ENCODE measurements at regions not wholly inside any gene's neighbourhood (a gene's known extent, or its start where the extent isn't known, plus 50 kb on each side); places are given as distances from the start of the nearest gene placed in this dataset.

- TF ChIP-seq POLR2A (IDR thresholded peaks at IDR 0.05; ENCODE audit: low read depth, low read length): no peak
- TF ChIP-seq POLR2AphosphoS5 (IDR thresholded peaks at IDR 0.05; ENCODE audit: low read depth, low read length): no peak
- no peak for TF ChIP-seq TAF1 (IDR thresholded peaks at IDR 0.05; ENCODE audit: borderline replicate concordance, low read depth, low read length)
- FAIRE-seq (no peak), DNase-seq (ENCODE audit: insufficient read length) (no peak)
Measured at GRCh38 chr10:2117641-2118040, 380.3 kb upstream of the ADARB2 start.

- DNase-seq (ENCODE audit: insufficient read length): no peak
- no peak for FAIRE-seq
- no peak for TF ChIP-seq POLR2A (IDR thresholded peaks at IDR 0.05; ENCODE audit: low read depth, low read length)
- no peak for TF ChIP-seq TAF1 (IDR thresholded peaks at IDR 0.05; ENCODE audit: borderline replicate concordance, low read depth, low read length)
- no peak for TF ChIP-seq POLR2AphosphoS5 (IDR thresholded peaks at IDR 0.05; ENCODE audit: low read depth, low read length)
Measured at GRCh38 chr10:2111965-2112364, 374.6 kb upstream of the ADARB2 start.

- no peak for TF ChIP-seq POLR2AphosphoS5 (IDR thresholded peaks at IDR 0.05; ENCODE audit: low read depth, low read length)
- no peak for TF ChIP-seq TAF1 (IDR thresholded peaks at IDR 0.05; ENCODE audit: borderline replicate concordance, low read depth, low read length)
- TF ChIP-seq POLR2A (IDR thresholded peaks at IDR 0.05; ENCODE audit: low read depth, low read length): no peak
- DNase-seq (ENCODE audit: insufficient read length) (no peak), FAIRE-seq (no peak)
Measured at GRCh38 chr10:2108496-2108895, 371.2 kb upstream of the ADARB2 start.

- no peak for FAIRE-seq
- TF ChIP-seq POLR2AphosphoS5 (IDR thresholded peaks at IDR 0.05; ENCODE audit: low read depth, low read length) (no peak), TAF1 (IDR thresholded peaks at IDR 0.05; ENCODE audit: borderline replicate concordance, low read depth, low read length) (no peak), POLR2A (IDR thresholded peaks at IDR 0.05; ENCODE audit: low read depth, low read length) (no peak)
- no peak for DNase-seq (ENCODE audit: insufficient read length)
Measured at GRCh38 chr10:2106641-2107040, 369.3 kb upstream of the ADARB2 start.

GRCh38 chr10:2099321-2099720 lies 362.0 kb upstream of the ADARB2 start:
- DNase-seq (ENCODE audit: insufficient read length): no peak
- TF ChIP-seq TAF1 (IDR thresholded peaks at IDR 0.05; ENCODE audit: borderline replicate concordance, low read depth, low read length): no peak
- no peak for TF ChIP-seq POLR2AphosphoS5 (IDR thresholded peaks at IDR 0.05; ENCODE audit: low read depth, low read length)
- no peak for FAIRE-seq

GRCh38 chr10:2097937-2098336 lies 360.6 kb upstream of the ADARB2 start:
- DNase-seq (ENCODE audit: insufficient read length) (no peak), FAIRE-seq (no peak)
- no peak for TF ChIP-seq TAF1 (IDR thresholded peaks at IDR 0.05; ENCODE audit: borderline replicate concordance, low read depth, low read length)
- no peak for TF ChIP-seq POLR2A (IDR thresholded peaks at IDR 0.05; ENCODE audit: low read depth, low read length)
- TF ChIP-seq POLR2AphosphoS5 (IDR thresholded peaks at IDR 0.05; ENCODE audit: low read depth, low read length): no peak

GRCh38 chr10:2094171-2094570 lies 356.8 kb upstream of the ADARB2 start:
- no peak for TF ChIP-seq TAF1 (IDR thresholded peaks at IDR 0.05; ENCODE audit: borderline replicate concordance, low read depth, low read length)
- no peak for TF ChIP-seq POLR2A (IDR thresholded peaks at IDR 0.05; ENCODE audit: low read depth, low read length)
- TF ChIP-seq POLR2AphosphoS5 (IDR thresholded peaks at IDR 0.05; ENCODE audit: low read depth, low read length): no peak
- DNase-seq (ENCODE audit: insufficient read length): no peak
- FAIRE-seq: no peak

GRCh38 chr10:2083591-2083990 lies 346.3 kb upstream of the ADARB2 start:
- FAIRE-seq (no peak), DNase-seq (ENCODE audit: insufficient read length) (no peak)
- TF ChIP-seq POLR2AphosphoS5 (IDR thresholded peaks at IDR 0.05; ENCODE audit: low read depth, low read length) (no peak), POLR2A (IDR thresholded peaks at IDR 0.05; ENCODE audit: low read depth, low read length) (no peak), TAF1 (IDR thresholded peaks at IDR 0.05; ENCODE audit: borderline replicate concordance, low read depth, low read length) (no peak)

- DNase-seq (ENCODE audit: insufficient read length) (no peak), FAIRE-seq (no peak)
- TF ChIP-seq POLR2AphosphoS5 (IDR thresholded peaks at IDR 0.05; ENCODE audit: low read depth, low read length): no peak
- TF ChIP-seq POLR2A (IDR thresholded peaks at IDR 0.05; ENCODE audit: low read depth, low read length): no peak
- no peak for TF ChIP-seq TAF1 (IDR thresholded peaks at IDR 0.05; ENCODE audit: borderline replicate concordance, low read depth, low read length)
Measured at GRCh38 chr10:2081501-2081900, 344.2 kb upstream of the ADARB2 start.

- no peak for FAIRE-seq
Measured at GRCh38 chr10:2079603-2080078, 342.3 kb upstream of the ADARB2 start.

GRCh38 chr10:2077231-2077630 lies 339.9 kb upstream of the ADARB2 start:
- DNase-seq (ENCODE audit: insufficient read length): no peak
- no peak for TF ChIP-seq POLR2AphosphoS5 (IDR thresholded peaks at IDR 0.05; ENCODE audit: low read depth, low read length)
- no peak for TF ChIP-seq TAF1 (IDR thresholded peaks at IDR 0.05; ENCODE audit: borderline replicate concordance, low read depth, low read length)
- no peak for TF ChIP-seq POLR2A (IDR thresholded peaks at IDR 0.05; ENCODE audit: low read depth, low read length)

More at GRCh38 chr10:2079603-2080078, 342.3 kb upstream of the ADARB2 start:
- DNase-seq (ENCODE audit: insufficient read length): no peak
- no peak for TF ChIP-seq POLR2A (IDR thresholded peaks at IDR 0.05; ENCODE audit: low read depth, low read length)
- no peak for TF ChIP-seq POLR2AphosphoS5 (IDR thresholded peaks at IDR 0.05; ENCODE audit: low read depth, low read length)
- TF ChIP-seq TAF1 (IDR thresholded peaks at IDR 0.05; ENCODE audit: borderline replicate concordance, low read depth, low read length): no peak

GRCh38 chr10:2076528-2076927 lies 339.2 kb upstream of the ADARB2 start:
- FAIRE-seq: no peak
- TF ChIP-seq TAF1 (IDR thresholded peaks at IDR 0.05; ENCODE audit: borderline replicate concordance, low read depth, low read length): no peak
- TF ChIP-seq POLR2A (IDR thresholded peaks at IDR 0.05; ENCODE audit: low read depth, low read length): no peak
- TF ChIP-seq POLR2AphosphoS5 (IDR thresholded peaks at IDR 0.05; ENCODE audit: low read depth, low read length): no peak
- DNase-seq (ENCODE audit: insufficient read length): no peak

More at GRCh38 chr10:2077231-2077630, 339.9 kb upstream of the ADARB2 start:
- no peak for FAIRE-seq

GRCh38 chr10:2067015-2067414 lies 329.7 kb upstream of the ADARB2 start:
- no peak for TF ChIP-seq POLR2AphosphoS5 (IDR thresholded peaks at IDR 0.05; ENCODE audit: low read depth, low read length)
- no peak for TF ChIP-seq POLR2A (IDR thresholded peaks at IDR 0.05; ENCODE audit: low read depth, low read length)
- no peak for TF ChIP-seq TAF1 (IDR thresholded peaks at IDR 0.05; ENCODE audit: borderline replicate concordance, low read depth, low read length)
- DNase-seq (ENCODE audit: insufficient read length) (no peak), FAIRE-seq (no peak)

All from GM12892 (cell line).